ENCODE measurements at regions not wholly inside any gene's neighbourhood (a gene's known extent, or its start where the extent isn't known, plus 50 kb on each side); places are given as distances from the start of the nearest gene placed in this dataset.

DNA sequence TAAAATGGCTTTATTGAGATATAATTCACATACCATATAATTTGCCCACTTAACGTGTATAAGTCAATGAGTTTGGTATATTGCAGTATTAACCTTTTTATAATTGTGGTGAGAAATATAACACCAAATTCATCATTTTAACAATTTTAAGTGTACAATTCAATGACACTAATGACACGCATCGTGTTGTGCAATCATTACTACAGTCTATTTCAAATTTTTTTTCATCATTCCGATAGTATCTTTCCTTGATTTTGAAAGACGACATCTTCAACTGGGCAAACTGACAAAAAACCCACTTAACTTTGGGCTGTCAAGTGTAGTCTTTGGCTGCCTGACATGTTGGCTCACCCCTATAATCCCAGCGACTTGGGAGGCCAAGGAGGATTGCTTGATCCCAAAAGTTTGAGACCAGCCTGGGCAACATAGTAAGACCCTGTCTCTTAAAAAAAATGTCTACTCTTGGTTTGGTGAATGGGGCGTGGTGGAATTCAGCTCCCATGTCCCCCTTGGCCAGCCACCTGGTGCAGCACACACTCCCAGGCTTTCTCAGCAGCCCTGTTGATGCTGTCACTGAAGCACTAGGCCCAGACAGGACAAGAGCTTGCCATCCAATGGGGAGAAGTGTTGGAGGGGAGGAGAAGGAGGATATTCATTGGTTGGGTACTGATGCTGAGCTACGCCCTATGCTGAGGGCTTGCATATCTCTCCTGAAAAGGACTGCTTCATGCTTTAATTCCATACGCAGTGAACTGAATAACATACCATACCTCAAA is 150.5 kb downstream of the CD83 start:
- TF ChIP-seq POLR2AphosphoS5 (IDR thresholded peaks at IDR 0.05): no peak
- TF ChIP-seq, protein P1, sequence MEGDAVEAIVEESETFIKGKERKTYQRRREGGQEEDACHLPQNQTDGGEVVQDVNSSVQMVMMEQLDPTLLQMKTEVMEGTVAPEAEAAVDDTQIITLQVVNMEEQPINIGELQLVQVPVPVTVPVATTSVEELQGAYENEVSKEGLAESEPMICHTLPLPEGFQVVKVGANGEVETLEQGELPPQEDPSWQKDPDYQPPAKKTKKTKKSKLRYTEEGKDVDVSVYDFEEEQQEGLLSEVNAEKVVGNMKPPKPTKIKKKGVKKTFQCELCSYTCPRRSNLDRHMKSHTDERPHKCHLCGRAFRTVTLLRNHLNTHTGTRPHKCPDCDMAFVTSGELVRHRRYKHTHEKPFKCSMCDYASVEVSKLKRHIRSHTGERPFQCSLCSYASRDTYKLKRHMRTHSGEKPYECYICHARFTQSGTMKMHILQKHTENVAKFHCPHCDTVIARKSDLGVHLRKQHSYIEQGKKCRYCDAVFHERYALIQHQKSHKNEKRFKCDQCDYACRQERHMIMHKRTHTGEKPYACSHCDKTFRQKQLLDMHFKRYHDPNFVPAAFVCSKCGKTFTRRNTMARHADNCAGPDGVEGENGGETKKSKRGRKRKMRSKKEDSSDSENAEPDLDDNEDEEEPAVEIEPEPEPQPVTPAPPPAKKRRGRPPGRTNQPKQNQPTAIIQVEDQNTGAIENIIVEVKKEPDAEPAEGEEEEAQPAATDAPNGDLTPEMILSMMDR (IDR thresholded peaks at IDR 0.05): no peak

Measured in sigmoid colon (tissue), 4 donors.